DND-41 (cell line): ENCODE measurements at regions not wholly inside any gene's neighbourhood (a gene's known extent, or its start where the extent isn't known, plus 50 kb on each side); places are given as distances from the start of the nearest gene placed in this dataset.
"Not testable (repeated sequence)": the region's sequence is repeated elsewhere in the genome, so short reads cannot be mapped to it uniquely, and the experiment has no call there.

Experiments used
- ATAC-seq: fragments of 200-7000 bp; cut with Tn5 transposase; 3 replicates; pipeline ENCODE4 v1.9.1; 2021; ENCODE audit warnings: low read depth; ENCODE audit not compliant: insufficient read depth
- DNase-seq: peaks from one replicate; pipeline ENCODE4 v3.0.0-alpha.2; 2020
- H2AFZ ChIP-seq: 2 replicates; pipeline ENCODE4 v1.6.0; 2012; ENCODE audit warnings: low read depth, low read length
- H3K27ac ChIP-seq: 2 replicates; pipeline ENCODE4 v1.5.1; 2012; ENCODE audit warnings: low read length, inconsistent platforms
- H3K27me3 ChIP-seq: fragments of 200-600 bp; sonication (generic); 2 replicates; pipeline ENCODE4 v1.6.0; 2012; ENCODE audit warnings: low read length, mild to moderate bottlenecking, inconsistent platforms; ENCODE audit not compliant: insufficient read depth, poor library complexity
- H3K36me3 ChIP-seq: 2 replicates; pipeline ENCODE4 v1.5.1; 2012; ENCODE audit warnings: low read length, inconsistent platforms; ENCODE audit not compliant: insufficient read depth
- H3K4me1 ChIP-seq: 2 replicates; pipeline ENCODE4 v1.5.1; 2012; ENCODE audit warnings: mild to moderate bottlenecking, low read length; ENCODE audit not compliant: insufficient read depth
- H3K4me2 ChIP-seq: 2 replicates; pipeline ENCODE4 v1.6.0; 2012; ENCODE audit warnings: mild to moderate bottlenecking, moderate library complexity, low read length, inconsistent platforms; ENCODE audit not compliant: insufficient read depth
- H3K4me3 ChIP-seq, 2 experiments: fragments of 200-600 bp in 1 of 2; shearing (Covaris generic) in 1 of 2; 2 replicates each; pipeline ENCODE4 v1.5.1; 2012 to 2016; ENCODE audit warnings: inconsistent platforms in 2 of 2, low read length in 2 of 2, mild to moderate bottlenecking in 2 of 2, low read depth in 1 of 2, moderate library complexity in 1 of 2
- H3K79me2 ChIP-seq: 2 replicates; pipeline ENCODE4 v1.6.0; 2012; ENCODE audit warnings: low read length, inconsistent platforms; ENCODE audit not compliant: insufficient read depth
- H3K9ac ChIP-seq: 2 replicates; pipeline ENCODE4 v1.6.0; 2012; ENCODE audit warnings: low read depth, mild to moderate bottlenecking, inconsistent platforms, low read length, moderate library complexity
- H3K9me3 ChIP-seq: 2 replicates; pipeline ENCODE4 v1.5.1; 2012; ENCODE audit warnings: low read length, moderate library complexity, mild to moderate bottlenecking, inconsistent platforms; ENCODE audit not compliant: insufficient read depth, severe bottlenecking
- H4K20me1 ChIP-seq: 2 replicates; pipeline ENCODE4 v1.6.0; 2012; ENCODE audit warnings: low read length; ENCODE audit not compliant: insufficient read depth

DNA sequence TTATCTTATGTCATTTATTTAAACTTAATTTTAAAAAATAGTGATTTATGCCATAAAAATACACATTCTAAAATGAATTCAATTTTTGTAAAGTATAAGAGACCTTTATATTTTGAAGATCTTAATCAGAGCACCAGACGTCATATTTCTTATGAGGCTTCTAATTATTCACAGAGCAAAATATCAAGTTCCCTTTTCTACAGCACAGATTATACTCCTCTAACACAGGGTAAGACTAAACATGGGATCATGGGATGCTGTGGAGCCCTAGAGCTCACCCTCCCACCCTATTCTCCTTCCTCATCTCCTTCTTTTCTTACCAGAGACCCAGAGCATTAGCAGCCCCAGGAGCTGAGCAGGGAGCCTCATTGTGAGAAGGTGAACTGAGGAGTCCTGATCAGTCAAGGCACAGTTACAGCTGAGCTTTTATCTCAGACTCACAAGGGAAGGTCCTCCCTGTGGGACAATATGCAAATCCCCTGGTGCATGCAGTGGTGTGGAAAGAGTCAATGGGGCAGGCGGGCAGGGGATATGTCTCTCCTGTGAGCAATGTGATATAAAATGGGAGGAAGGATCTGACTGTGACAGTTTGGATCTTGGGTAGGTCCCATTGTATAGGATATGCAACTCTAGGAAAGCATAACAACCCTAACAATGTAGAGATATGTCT lies 530.7 kb downstream of the RPIA start:
- not testable (repeated sequence) for H3K4me3 ChIP-seq, H3K36me3 ChIP-seq, H3K9ac ChIP-seq

DNA sequence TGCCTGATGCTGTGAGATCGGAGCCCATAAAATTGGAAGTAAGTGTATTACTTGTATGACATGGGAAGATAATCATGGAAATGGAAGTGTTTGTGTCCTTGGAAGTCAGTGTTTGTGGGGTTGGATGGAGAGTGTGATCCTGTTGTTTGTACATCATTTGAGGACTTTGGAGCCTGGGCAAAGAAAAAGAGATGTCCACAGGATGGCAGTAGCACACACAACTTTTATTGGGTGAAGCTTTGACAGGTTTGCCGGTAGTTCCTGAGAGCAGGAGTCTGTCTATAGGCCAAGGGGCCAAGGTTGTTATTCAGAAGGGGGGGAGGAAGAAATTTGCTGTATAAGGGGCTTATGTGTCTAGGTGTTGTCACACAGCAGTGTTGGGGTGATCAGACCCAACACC lies 533.3 kb downstream of the RPIA start:
- DNase-seq, H3K9ac ChIP-seq, H3K9me3 ChIP-seq, H2AFZ ChIP-seq, H4K20me1 ChIP-seq, H3K27ac ChIP-seq, ATAC-seq, H3K27me3 ChIP-seq, H3K79me2 ChIP-seq, H3K4me1 ChIP-seq, H3K4me3 ChIP-seq, H3K4me2 ChIP-seq, H3K36me3 ChIP-seq: not testable (repeated sequence)

More for the DNA sequence above, 530.7 kb downstream of the RPIA start:
- DNase-seq, H3K9me3 ChIP-seq, ATAC-seq, H3K4me1 ChIP-seq, H3K27ac ChIP-seq, H4K20me1 ChIP-seq, H3K4me2 ChIP-seq, H3K79me2 ChIP-seq, H3K27me3 ChIP-seq, H2AFZ ChIP-seq: not testable (repeated sequence)

DNA sequence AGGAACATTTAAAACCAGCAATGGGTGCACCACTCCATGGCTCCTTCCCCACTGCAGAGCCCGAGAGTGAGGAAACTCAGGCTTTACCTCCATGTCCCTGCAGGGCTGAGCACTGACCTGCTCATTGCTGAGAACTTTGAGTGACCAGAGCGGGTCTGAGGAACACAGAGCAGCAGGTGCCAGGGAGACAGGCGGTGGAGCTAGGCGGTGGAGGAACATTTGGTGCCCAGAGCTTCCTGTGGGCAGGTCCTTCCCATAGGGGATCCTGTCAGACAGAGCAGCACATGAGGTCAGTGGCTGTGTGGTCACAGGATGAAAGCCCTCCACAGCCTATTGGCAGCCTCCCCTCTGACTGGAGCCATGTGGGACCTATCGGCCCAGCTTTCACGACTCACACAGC lies 538.5 kb downstream of the RPIA start:
- not testable (repeated sequence) for H2AFZ ChIP-seq, DNase-seq, H3K4me1 ChIP-seq, H3K4me2 ChIP-seq, H3K79me2 ChIP-seq, ATAC-seq, H3K27me3 ChIP-seq, H3K9ac ChIP-seq, H3K27ac ChIP-seq, H3K36me3 ChIP-seq, H3K9me3 ChIP-seq, H4K20me1 ChIP-seq, H3K4me3 ChIP-seq

DNA sequence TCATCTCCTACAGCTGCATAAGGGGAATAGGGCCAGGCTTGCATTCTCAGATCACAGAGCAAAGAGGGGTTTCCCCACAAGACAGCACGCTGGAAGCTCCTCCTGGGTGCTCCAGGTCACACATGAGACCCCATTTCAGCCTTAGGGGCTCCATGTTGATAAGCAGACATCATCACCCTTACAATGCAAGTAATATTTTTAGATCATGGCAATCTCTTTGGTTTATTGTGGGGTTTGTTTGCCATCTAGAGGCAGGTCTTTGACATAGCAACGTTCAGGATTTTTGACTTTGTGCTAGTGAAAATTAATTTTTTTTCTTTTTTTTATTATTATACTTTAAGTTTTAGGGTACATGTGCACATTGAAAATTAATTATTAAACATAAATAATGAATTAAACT lies 539.8 kb downstream of the RPIA start:
- not testable (repeated sequence) for H2AFZ ChIP-seq, DNase-seq, H3K4me2 ChIP-seq, H3K9me3 ChIP-seq, H3K36me3 ChIP-seq, H3K27ac ChIP-seq, H3K9ac ChIP-seq, H3K27me3 ChIP-seq, H3K4me1 ChIP-seq, H4K20me1 ChIP-seq, H3K79me2 ChIP-seq, H3K4me3 ChIP-seq
- peak; percentile 54 for ATAC-seq

DNA sequence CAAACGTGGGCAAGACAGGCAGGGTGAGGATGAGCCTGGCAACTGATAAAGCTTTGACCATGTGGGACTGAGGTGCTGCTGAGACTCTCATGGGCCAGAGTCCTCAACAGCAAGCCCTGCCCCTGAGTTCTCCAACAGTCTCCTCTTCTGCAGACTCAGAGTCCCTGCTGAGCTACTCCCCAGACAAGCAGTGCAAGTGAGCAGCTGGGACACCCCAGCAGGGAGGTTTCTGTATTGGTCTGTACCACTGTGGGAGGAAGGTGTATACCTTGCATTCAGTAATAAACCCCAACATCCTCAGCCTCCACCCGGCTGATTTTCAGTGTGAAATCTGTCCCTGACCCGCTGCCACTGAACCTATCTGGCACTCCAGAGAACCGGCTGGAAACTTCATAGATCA lies 542.5 kb downstream of the RPIA start:
- not testable (repeated sequence) for H3K27me3 ChIP-seq, ATAC-seq, H3K4me2 ChIP-seq, H3K36me3 ChIP-seq, H3K9me3 ChIP-seq, H3K9ac ChIP-seq, H3K79me2 ChIP-seq, H4K20me1 ChIP-seq, H2AFZ ChIP-seq, H3K4me1 ChIP-seq, H3K4me3 ChIP-seq, H3K27ac ChIP-seq, DNase-seq

DNA sequence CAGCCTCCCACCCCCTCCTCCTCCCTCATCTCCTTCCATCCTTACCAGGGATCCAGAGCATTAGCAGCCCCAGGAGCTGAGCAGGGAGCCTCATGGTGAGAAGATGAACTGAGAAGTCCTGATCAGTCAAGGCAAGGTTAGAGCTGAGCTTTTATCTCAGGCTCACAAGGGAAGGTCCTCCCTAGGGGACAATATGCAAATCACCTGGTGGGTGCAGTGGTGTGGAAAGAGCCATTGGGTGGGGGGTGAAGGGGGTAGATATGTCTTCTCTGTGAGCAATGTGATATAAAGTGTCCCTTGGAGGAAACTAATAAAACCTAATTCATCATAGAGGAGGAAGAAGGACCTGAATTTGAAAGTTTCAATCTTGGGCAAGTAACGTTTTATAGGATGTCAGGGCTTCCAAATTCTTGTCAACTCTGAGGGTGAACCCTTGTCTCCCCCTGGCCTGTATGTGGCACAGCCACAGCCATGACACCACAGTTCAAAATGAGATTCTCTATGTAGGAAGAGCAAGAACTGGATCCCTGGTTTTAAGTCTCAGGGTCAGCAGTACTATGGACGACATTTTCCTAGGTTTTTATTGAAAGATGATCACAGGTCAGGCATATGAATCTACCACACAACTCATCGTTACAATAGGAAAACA lies 543.5 kb downstream of the RPIA start:
- ATAC-seq, H3K9me3 ChIP-seq, H4K20me1 ChIP-seq, H2AFZ ChIP-seq, H3K27me3 ChIP-seq, H3K79me2 ChIP-seq, H3K36me3 ChIP-seq, H3K4me1 ChIP-seq, DNase-seq, H3K27ac ChIP-seq, H3K9ac ChIP-seq, H3K4me3 ChIP-seq, H3K4me2 ChIP-seq: not testable (repeated sequence)

DNA sequence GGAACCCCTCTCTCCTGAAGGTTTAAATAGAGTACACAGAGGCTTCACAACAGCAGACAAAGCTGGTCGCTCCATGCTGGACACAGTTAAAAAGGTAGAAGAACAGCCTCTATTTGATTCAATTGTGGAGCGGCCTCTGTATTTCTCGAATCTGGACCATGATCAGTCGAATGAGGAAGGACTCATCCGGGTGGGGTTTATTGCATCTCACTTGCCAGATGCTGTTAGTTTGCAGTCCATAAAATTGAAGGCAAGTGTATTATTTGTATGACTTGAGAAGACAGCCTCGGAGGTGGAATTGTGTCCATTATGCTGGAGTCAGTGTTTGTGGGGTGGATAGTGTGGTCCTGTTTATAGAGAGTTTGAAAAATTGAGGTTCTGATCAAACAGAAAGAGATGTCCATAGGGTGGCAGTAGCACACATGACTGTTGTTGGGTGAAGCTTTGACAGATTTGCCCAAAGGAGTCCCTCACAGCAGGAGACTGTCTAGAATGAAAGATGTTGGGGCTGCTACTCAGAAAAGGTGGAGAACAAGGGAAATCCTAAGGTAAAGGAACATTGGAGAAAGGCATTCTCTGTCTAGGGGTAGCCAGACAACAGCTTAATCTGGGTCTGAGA lies 545.5 kb downstream of the RPIA start:
- H3K36me3 ChIP-seq, H3K4me1 ChIP-seq, H3K79me2 ChIP-seq, H3K4me2 ChIP-seq, H3K27me3 ChIP-seq, H3K4me3 ChIP-seq, H3K27ac ChIP-seq, H4K20me1 ChIP-seq, H3K9me3 ChIP-seq, DNase-seq, H2AFZ ChIP-seq, ATAC-seq, H3K9ac ChIP-seq: not testable (repeated sequence)

DNA sequence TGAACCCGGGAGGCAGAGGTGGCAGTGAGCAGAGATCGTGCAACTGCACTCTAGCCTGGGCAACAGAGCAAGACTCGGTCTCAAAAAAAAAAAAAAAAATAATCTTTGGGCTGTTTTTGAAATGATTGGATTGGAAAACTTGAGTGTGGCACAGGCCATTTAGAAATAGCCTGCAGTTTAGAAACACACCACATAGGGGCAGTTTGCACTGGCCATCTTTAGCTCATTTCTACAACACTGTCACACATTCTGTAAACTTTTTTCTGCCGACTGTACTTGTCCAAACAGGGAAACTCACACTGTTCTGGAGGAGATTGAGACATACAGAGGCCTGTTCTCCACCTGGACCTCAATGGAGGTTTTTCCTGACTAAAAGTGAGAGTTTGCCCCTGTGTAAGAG lies 546.3 kb downstream of the RPIA start:
- not testable (repeated sequence) for H3K36me3 ChIP-seq, DNase-seq, H3K4me2 ChIP-seq, H3K79me2 ChIP-seq, H3K9ac ChIP-seq, H3K27ac ChIP-seq, H2AFZ ChIP-seq, H3K27me3 ChIP-seq, H3K4me1 ChIP-seq, H4K20me1 ChIP-seq, ATAC-seq, H3K9me3 ChIP-seq, H3K4me3 ChIP-seq
